ENCODE measurements at regions not wholly inside any gene's neighbourhood (a gene's known extent, or its start where the extent isn't known, plus 50 kb on each side); places are given as distances from the start of the nearest gene placed in this dataset.
A peak's percentile ranks its signal among the peaks of the same experiment; 100 is the strongest.

- no peak for DNase-seq
Measured at GRCh38 chr4:81650606-81651242, 179.0 kb upstream of the RASGEF1B start.

GRCh38 chr4:81648576-81649275 lies 177.0 kb upstream of the RASGEF1B start:
- peak; percentile 65 for DNase-seq

GRCh38 chr4:81647388-81647787 lies 175.7 kb upstream of the RASGEF1B start:
- DNase-seq: no peak

GRCh38 chr4:81642543-81642942 lies 170.8 kb upstream of the RASGEF1B start:
- no peak for DNase-seq

- DNase-seq: no peak
Measured at GRCh38 chr4:81639248-81639647, 167.5 kb upstream of the RASGEF1B start.

- no peak for DNase-seq
Measured at GRCh38 chr4:81638698-81639097, 167.0 kb upstream of the RASGEF1B start.

GRCh38 chr4:81635739-81636138 lies 164.0 kb upstream of the RASGEF1B start:
- no peak for DNase-seq

- DNase-seq: no peak
Measured at GRCh38 chr4:81634766-81635549, 163.3 kb upstream of the RASGEF1B start.

- no peak for DNase-seq
Measured at GRCh38 chr4:81634165-81634564, 162.5 kb upstream of the RASGEF1B start.

- DNase-seq: no peak
Measured at GRCh38 chr4:81632581-81633299, 161.0 kb upstream of the RASGEF1B start.

- no peak for DNase-seq
Measured at GRCh38 chr4:81631958-81632441, 160.3 kb upstream of the RASGEF1B start.

GRCh38 chr4:81629366-81629765 lies 157.7 kb upstream of the RASGEF1B start:
- no peak for DNase-seq

- DNase-seq: no peak
Measured at GRCh38 chr4:81628489-81628888, 156.8 kb upstream of the RASGEF1B start.

GRCh38 chr4:81627590-81627989 lies 155.9 kb upstream of the RASGEF1B start:
- DNase-seq: no peak

GRCh38 chr4:81626851-81627250 lies 155.1 kb upstream of the RASGEF1B start:
- no peak for DNase-seq

GRCh38 chr4:81625422-81626417 lies 154.0 kb upstream of the RASGEF1B start:
- no peak for DNase-seq

- no peak for DNase-seq
Measured at GRCh38 chr4:81623434-81623833, 151.7 kb upstream of the RASGEF1B start.

GRCh38 chr4:81622474-81623184 lies 150.9 kb upstream of the RASGEF1B start:
- DNase-seq: no peak

GRCh38 chr4:81622028-81622427 lies 150.3 kb upstream of the RASGEF1B start:
- no peak for DNase-seq

GRCh38 chr4:81621490-81621889 lies 149.8 kb upstream of the RASGEF1B start:
- DNase-seq: no peak

- no peak for DNase-seq
Measured at GRCh38 chr4:81620442-81620841, 148.7 kb upstream of the RASGEF1B start.
